22Rv1 (cell line): ENCODE measurements at regions not wholly inside any gene's neighbourhood (a gene's known extent, or its start where the extent isn't known, plus 50 kb on each side); places are given as distances from the start of the nearest gene placed in this dataset.

Experiments used
- ZFX ChIP-seq: fragments of 450-650 bp; IDR thresholded peaks from 2 replicates; pipeline ENCODE4 v1.6.1; 2017; ENCODE audit warnings: antibody characterized with exemption, borderline replicate concordance
- TF ChIP-seq, protein P1 (sequence below): fragments of 450-650 bp; IDR thresholded peaks from 2 replicates; pipeline ENCODE4 v1.5.1; 2017; ENCODE audit warnings: mild to moderate bottlenecking

DNA sequence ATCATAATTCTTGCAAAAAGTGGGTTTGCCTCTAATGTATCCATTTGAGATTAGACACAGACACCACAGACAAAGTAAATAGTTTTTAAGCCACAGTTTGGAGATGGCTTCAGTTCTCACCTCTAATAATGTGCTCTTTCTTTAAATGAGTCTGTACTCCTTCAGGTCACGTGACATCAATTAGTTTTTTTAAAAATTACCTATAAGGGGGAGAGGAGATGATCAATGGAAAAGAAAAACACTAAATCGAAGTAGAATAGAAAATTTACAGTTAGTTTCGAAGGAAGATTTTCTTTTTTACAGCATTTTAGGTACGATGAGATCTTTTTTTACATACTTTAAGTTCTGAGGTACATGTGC is 849.2 kb downstream of the KCNMA1 start:
- TF ChIP-seq, protein P1, sequence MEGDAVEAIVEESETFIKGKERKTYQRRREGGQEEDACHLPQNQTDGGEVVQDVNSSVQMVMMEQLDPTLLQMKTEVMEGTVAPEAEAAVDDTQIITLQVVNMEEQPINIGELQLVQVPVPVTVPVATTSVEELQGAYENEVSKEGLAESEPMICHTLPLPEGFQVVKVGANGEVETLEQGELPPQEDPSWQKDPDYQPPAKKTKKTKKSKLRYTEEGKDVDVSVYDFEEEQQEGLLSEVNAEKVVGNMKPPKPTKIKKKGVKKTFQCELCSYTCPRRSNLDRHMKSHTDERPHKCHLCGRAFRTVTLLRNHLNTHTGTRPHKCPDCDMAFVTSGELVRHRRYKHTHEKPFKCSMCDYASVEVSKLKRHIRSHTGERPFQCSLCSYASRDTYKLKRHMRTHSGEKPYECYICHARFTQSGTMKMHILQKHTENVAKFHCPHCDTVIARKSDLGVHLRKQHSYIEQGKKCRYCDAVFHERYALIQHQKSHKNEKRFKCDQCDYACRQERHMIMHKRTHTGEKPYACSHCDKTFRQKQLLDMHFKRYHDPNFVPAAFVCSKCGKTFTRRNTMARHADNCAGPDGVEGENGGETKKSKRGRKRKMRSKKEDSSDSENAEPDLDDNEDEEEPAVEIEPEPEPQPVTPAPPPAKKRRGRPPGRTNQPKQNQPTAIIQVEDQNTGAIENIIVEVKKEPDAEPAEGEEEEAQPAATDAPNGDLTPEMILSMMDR, result no peak
- no peak for TF ChIP-seq ZFX
